ENCODE measurements at regions not wholly inside any gene's neighbourhood (a gene's known extent, or its start where the extent isn't known, plus 50 kb on each side); places are given as distances from the start of the nearest gene placed in this dataset.
A peak's percentile ranks its signal among the peaks of the same experiment; 100 is the strongest.
"Not testable (repeated sequence)": the region's sequence is repeated elsewhere in the genome, so short reads cannot be mapped to it uniquely, and the experiment has no call there.

- DNase-seq, result no peak
Observed at GRCh38 chr21:31609081-31609480, 50.4 kb upstream of the SOD1 start.

- no peak for DNase-seq
Observed at GRCh38 chr21:31607791-31608190, 51.7 kb upstream of the SOD1 start.

GRCh38 chr21:31606081-31606874, 53.2 kb upstream of the SOD1 start:
- DNase-seq, result no peak

- DNase-seq, result peak; percentile 62
Observed at GRCh38 chr21:31604591-31605190, 54.8 kb upstream of the SOD1 start.

GRCh38 chr21:31599563-31599962, 59.9 kb upstream of the SOD1 start:
- DNase-seq, result no peak

GRCh38 chr21:31599013-31599412, 60.5 kb upstream of the SOD1 start:
- DNase-seq, result no peak

- no peak for DNase-seq
Observed at GRCh38 chr21:31597683-31598082, 61.8 kb upstream of the SOD1 start.

GRCh38 chr21:31596055-31596454, 63.4 kb upstream of the SOD1 start:
- DNase-seq, result no peak

- DNase-seq, result no peak
Observed at GRCh38 chr21:31594726-31595125, 64.8 kb upstream of the SOD1 start.

GRCh38 chr21:31594279-31594678, 65.2 kb upstream of the SOD1 start:
- no peak for DNase-seq

- no peak for DNase-seq
Observed at GRCh38 chr21:31592963-31593560, 66.4 kb upstream of the SOD1 start.

GRCh38 chr21:31592516-31592915, 67.0 kb upstream of the SOD1 start:
- no peak for DNase-seq

- no peak for DNase-seq
Observed at GRCh38 chr21:31589820-31590219, 69.7 kb upstream of the SOD1 start.

- no peak for DNase-seq
Observed at GRCh38 chr21:31586118-31586517, 73.4 kb upstream of the SOD1 start.

- DNase-seq, result not testable (repeated sequence)
Observed at GRCh38 chr21:31583937-31584336, 75.6 kb upstream of the SOD1 start.

GRCh38 chr21:31583498-31583897, 76.0 kb upstream of the SOD1 start:
- DNase-seq, result no peak

- DNase-seq, result peak; percentile 50
Observed at GRCh38 chr21:31580866-31581276, 78.6 kb upstream of the SOD1 start.

GRCh38 chr21:31577271-31577670, 82.2 kb upstream of the SOD1 start:
- no peak for DNase-seq

GRCh38 chr21:31576428-31576827, 83.1 kb upstream of the SOD1 start:
- DNase-seq, result peak; percentile 79

GRCh38 chr21:31573217-31573616, 86.3 kb upstream of the SOD1 start:
- no peak for DNase-seq

GRCh38 chr21:31571879-31572278, 87.6 kb upstream of the SOD1 start:
- DNase-seq, result no peak

GRCh38 chr21:31570824-31571566, 88.5 kb upstream of the SOD1 start:
- no peak for DNase-seq

GRCh38 chr21:31566611-31567010, 92.9 kb upstream of the SOD1 start:
- DNase-seq, result no peak

- no peak for DNase-seq
Observed at GRCh38 chr21:31566064-31566463, 93.4 kb upstream of the SOD1 start.
